Kidney (tissue), 13 donors: ENCODE measurements at regions not wholly inside any gene's neighbourhood (a gene's known extent, or its start where the extent isn't known, plus 50 kb on each side); places are given as distances from the start of the nearest gene placed in this dataset.
A peak's percentile ranks its signal among the peaks of the same experiment; 100 is the strongest.
"Not testable (repeated sequence)": the region's sequence is repeated elsewhere in the genome, so short reads cannot be mapped to it uniquely, and the experiment has no call there.

Experiments
- DNase-seq, 5 donors: peaks; one replicate each; pipeline ENCODE4 v3.0.0-alpha.2; 2013 to 2020
- FAIRE-seq: peaks from 2 replicates; lab custom pipeline; 2012; peaks lifted over from hg19 to GRCh38; lab: Jason Lieb, UNC
- H3K27ac ChIP-seq, 2 donors: one replicate each; pipeline ENCODE4 v1.7.0; 2013; ENCODE audit warnings: low read depth in 2 of 2, low read length in 2 of 2, inconsistent platforms in 1 of 2
- H3K27me3 ChIP-seq: one replicate; pipeline ENCODE4 v1.7.1; 2013; ENCODE audit warnings: low read length, inconsistent platforms; ENCODE audit not compliant: control insufficient read depth, insufficient read depth
- H3K36me3 ChIP-seq, 3 donors: one replicate each; pipeline versions ENCODE4 v1.7.0 to v1.7.1; 2013; ENCODE audit warnings: low read length in 3 of 3, control low read depth in 1 of 3, inconsistent platforms in 1 of 3; ENCODE audit not compliant: insufficient read depth in 3 of 3, control insufficient read depth in 2 of 3
- H3K4me1 ChIP-seq, 3 donors: one replicate each; pipeline versions ENCODE4 v1.7.0 to v1.7.1; 2013; ENCODE audit warnings: low read length in 3 of 3, inconsistent platforms in 1 of 3, low read depth in 1 of 3; ENCODE audit not compliant: control insufficient read depth in 2 of 3, insufficient read depth in 2 of 3
- H3K4me3 ChIP-seq, 3 donors: one replicate each; pipeline versions ENCODE4 v1.7.0 to v1.8.1; 2013; ENCODE audit warnings: low read length in 3 of 3, control low read depth in 1 of 3, inconsistent platforms in 1 of 3
- H3K9ac ChIP-seq, 3 donors: one replicate each; pipeline versions ENCODE4 v1.7.0 to v1.7.1; 2013; ENCODE audit warnings: low read length in 3 of 3, control low read depth in 1 of 3, inconsistent platforms in 1 of 3
- H3K9me3 ChIP-seq, 3 donors: one replicate each; pipeline versions ENCODE4 v1.7.0 to v1.7.1; 2013; ENCODE audit warnings: low read length in 3 of 3, control low read depth in 1 of 3, inconsistent platforms in 1 of 3; ENCODE audit not compliant: control insufficient read depth in 2 of 3, insufficient read depth in 1 of 3
- intact Hi-C: fragments of 100-400 bp; cut with DNase I; formaldehyde crosslinking; loops from one replicate; pipeline ENCODE4 v1.11.1; 2022
- TF ChIP-seq, protein P1 (sequence below): IDR thresholded peaks from 3 replicates; pipeline ENCODE4 v1.5.1; 2012; ENCODE audit warnings: mild to moderate bottlenecking, moderate library complexity, borderline replicate concordance; ENCODE audit not compliant: insufficient read depth; ENCODE audit errors: extremely low read depth
- donor health status: control.
- donor health status: control.
- donor health status: control.
- donor health status: control.
- donor health status: control.
- donor health status: DM: yes; HTN: yes; CAD: no.
- donor health status: Normal renal cell carcinoma (clear cell type).

DNA sequence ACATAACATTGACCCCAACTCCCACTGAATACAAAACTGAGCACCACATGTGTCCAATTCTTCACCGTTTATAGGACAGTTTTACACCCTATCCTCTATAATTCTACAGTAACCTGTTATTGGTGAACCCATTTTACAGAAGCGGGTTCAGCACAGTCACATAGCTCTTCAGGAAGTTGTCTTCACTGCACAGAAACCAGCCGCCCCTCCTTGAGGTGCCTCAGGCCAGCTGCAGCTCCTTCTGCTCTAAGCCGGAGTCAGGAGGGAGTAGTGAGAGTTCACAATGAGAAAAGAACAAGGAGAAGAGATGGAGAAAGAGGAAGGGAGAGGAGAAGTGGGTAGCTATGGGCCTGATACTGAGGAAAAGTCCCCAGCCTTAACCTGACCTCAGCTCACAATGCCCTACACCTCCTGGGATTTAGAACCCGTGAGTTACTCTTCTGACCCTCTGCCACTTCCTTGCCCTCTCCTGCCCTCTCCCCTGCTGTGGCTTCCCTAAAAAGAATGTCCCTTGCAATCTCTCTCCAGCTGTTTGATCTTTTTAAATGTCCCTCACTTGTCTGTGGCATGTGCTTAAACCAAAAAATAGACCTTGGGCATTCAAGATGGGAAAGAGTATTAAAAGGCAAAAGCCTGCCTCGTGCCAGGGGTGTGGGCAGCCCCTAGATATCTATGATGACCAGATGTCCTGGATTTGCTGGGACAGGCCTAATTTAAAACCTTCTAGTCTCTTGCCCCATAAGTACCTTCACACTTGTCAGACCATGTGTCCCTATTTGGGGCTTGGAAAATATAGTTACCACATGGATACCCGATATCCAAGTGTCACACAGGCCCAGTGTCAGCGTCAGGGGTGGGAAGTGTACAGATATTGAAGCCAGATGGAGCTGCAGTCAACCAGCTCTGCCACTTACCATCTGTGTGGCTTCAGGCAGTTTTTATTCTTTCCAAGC lies 71.3 kb upstream of the HES1 start:
- FAIRE-seq (no peak), DNase-seq (no peak)
- H3K27me3 ChIP-seq = no peaks in the 10 kb centered on the region
- H3K4me3 ChIP-seq = no peak overlapping the region
- TF ChIP-seq, protein P1, sequence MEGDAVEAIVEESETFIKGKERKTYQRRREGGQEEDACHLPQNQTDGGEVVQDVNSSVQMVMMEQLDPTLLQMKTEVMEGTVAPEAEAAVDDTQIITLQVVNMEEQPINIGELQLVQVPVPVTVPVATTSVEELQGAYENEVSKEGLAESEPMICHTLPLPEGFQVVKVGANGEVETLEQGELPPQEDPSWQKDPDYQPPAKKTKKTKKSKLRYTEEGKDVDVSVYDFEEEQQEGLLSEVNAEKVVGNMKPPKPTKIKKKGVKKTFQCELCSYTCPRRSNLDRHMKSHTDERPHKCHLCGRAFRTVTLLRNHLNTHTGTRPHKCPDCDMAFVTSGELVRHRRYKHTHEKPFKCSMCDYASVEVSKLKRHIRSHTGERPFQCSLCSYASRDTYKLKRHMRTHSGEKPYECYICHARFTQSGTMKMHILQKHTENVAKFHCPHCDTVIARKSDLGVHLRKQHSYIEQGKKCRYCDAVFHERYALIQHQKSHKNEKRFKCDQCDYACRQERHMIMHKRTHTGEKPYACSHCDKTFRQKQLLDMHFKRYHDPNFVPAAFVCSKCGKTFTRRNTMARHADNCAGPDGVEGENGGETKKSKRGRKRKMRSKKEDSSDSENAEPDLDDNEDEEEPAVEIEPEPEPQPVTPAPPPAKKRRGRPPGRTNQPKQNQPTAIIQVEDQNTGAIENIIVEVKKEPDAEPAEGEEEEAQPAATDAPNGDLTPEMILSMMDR = no peak
- H3K4me1 ChIP-seq = no peaks in the 10 kb centered on the region
- no peaks in the 10 kb centered on the region for H3K9me3 ChIP-seq
- H3K9ac ChIP-seq = no peak overlapping the region
- intact Hi-C loops = no loop called here
- H3K27ac ChIP-seq = no peak overlapping the region
- H3K36me3 ChIP-seq = no peaks in the 10 kb centered on the region

DNA sequence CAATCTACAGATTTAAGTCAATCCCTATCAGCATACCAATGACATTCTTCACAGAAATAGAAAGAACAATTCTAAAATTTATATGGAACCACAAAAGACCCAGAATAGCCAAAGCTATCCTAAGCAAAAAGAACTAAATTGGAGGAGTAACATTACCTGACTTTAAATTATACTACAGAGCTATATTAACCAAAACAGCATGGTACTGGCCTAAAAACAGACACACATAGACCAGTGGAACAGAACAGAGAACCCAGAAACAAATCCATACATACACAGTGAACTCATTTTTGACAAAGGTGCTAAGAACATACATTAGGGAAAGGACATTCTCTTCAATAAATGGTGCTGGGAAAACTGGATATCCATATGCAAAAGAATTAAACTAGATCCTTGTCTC lies 68.6 kb upstream of the HES1 start:
- DNase-seq, H3K9ac ChIP-seq, intact Hi-C loops, H3K9me3 ChIP-seq, FAIRE-seq, H3K27ac ChIP-seq, H3K27me3 ChIP-seq, H3K4me3 ChIP-seq, H3K36me3 ChIP-seq: not testable (repeated sequence)
- peaks cover 0 to 11% (median 8%) of the 10 kb centered on the region in 3 donors for H3K4me1 ChIP-seq

DNA sequence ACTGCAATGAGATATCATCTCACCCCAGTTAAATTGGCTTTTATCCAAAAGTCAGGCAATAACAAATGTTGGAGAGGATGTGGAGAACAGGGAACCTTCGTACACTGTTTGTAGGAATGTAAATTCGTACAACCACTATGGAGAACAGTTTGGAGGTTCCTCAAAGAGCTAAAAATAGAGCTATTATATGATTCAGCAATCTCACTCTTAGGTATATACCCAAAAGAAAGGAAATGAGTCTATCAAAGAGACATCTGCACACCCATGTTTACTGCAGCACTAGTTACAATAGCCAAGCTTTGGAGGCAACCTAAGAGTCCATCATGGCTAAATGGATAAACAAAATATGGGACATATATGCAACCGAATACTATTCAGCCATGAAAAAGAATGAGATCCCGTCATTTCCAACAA lies 68.0 kb upstream of the HES1 start:
- no peak overlapping the region for H3K27ac ChIP-seq
- intact Hi-C loops = no loop called here
- FAIRE-seq = no peak
- DNase-seq = no peak
- no peaks in the 10 kb centered on the region for H3K9me3 ChIP-seq
- no peak overlapping the region for H3K4me3 ChIP-seq
- H3K36me3 ChIP-seq = no peaks in the 10 kb centered on the region
- H3K4me1 ChIP-seq = peaks cover 0 to 11% (median 8%) of the 10 kb centered on the region in 3 donors
- H3K9ac ChIP-seq = no peak overlapping the region
- no peaks in the 10 kb centered on the region for H3K27me3 ChIP-seq
- TF ChIP-seq, protein P1 = no peak

DNA sequence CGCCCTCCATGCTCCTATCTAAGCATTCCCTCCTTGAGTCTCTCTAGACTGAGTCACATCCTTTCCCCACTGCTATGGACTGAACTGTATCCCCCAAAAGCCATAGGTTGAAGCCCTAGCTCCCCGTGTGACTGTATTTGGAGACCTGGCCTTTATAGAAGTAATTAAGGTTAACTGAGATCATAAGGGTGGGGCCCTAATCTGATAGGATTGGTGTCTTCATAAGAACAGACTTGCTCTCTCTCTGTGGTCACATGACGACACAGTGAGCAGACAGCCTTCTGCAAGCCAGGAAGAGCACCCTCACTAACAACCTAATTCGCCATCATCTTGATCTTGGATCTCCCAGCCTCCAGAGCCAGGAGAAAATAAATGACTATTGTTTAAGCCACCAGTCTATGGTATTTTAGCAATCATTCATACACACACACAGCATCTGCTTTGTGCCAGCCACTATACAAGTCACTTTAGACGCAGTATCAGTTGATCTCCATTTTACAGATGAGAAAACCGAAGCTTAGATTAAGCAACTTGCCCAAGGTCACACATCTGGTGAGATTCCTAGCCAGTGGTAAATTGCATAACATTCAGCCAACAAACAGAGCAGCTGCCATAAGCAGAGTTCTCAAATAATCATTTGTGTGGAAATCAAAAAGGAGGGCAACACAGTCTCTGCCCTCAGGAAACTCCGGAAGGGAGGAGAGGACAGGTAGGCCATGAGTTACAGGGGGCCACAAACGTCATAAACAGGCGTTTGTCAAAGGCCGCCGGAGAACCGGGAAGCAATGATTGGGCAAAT lies 66.3 kb upstream of the HES1 start:
- H3K27me3 ChIP-seq = no peaks in the 10 kb centered on the region
- no peak overlapping the region for H3K4me3 ChIP-seq
- H3K9ac ChIP-seq = peak overlapping the region in 1 of 3 donors; percentile 57
- DNase-seq (no peak), FAIRE-seq (no peak)
- TF ChIP-seq, protein P1 = no peak
- no peaks in the 10 kb centered on the region for H3K36me3 ChIP-seq
- peaks cover 0 to 11% (median 8%) of the 10 kb centered on the region in 3 donors for H3K4me1 ChIP-seq
- intact Hi-C loops = no loop called here
- peak overlapping the region; percentile 86 to 93 for H3K27ac ChIP-seq
- no peaks in the 10 kb centered on the region for H3K9me3 ChIP-seq
